ENCODE measurements at regions not wholly inside any gene's neighbourhood (a gene's known extent, or its start where the extent isn't known, plus 50 kb on each side); places are given as distances from the start of the nearest gene placed in this dataset.

DNA sequence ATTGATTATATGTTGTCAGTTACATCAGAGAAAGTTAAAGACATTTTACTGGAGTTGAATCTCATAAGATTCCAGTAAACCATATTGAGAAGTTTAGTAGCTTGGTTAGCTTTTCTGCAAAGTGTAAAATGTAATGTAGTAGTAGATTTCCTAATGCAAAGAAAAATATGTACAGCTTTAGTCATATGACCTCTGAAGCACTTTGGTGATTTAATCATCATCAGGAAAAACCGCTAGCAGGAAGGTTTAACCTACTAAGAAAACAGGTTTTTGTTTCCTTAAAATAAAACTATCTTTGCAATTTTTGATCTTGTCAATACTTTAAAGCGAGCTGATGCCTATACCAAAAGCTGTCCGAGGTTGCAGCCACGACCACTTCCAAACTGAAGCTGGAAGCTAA is 364.6 kb upstream of the ZNF385D start:
- no peak for TF ChIP-seq POLR2AphosphoS5 (IDR thresholded peaks at IDR 0.05)
- TF ChIP-seq, protein P1, sequence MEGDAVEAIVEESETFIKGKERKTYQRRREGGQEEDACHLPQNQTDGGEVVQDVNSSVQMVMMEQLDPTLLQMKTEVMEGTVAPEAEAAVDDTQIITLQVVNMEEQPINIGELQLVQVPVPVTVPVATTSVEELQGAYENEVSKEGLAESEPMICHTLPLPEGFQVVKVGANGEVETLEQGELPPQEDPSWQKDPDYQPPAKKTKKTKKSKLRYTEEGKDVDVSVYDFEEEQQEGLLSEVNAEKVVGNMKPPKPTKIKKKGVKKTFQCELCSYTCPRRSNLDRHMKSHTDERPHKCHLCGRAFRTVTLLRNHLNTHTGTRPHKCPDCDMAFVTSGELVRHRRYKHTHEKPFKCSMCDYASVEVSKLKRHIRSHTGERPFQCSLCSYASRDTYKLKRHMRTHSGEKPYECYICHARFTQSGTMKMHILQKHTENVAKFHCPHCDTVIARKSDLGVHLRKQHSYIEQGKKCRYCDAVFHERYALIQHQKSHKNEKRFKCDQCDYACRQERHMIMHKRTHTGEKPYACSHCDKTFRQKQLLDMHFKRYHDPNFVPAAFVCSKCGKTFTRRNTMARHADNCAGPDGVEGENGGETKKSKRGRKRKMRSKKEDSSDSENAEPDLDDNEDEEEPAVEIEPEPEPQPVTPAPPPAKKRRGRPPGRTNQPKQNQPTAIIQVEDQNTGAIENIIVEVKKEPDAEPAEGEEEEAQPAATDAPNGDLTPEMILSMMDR (IDR thresholded peaks at IDR 0.05), result no peak
